NOMO-1 (cell line): ENCODE measurements at regions not wholly inside any gene's neighbourhood (a gene's known extent, or its start where the extent isn't known, plus 50 kb on each side); places are given as distances from the start of the nearest gene placed in this dataset.
"Not testable (repeated sequence)": the region's sequence is repeated elsewhere in the genome, so short reads cannot be mapped to it uniquely, and the experiment has no call there.

Experiments
- DNase-seq, 2 experiments: peaks; one replicate each; lab custom pipeline; 2025; ENCODE audit not compliant: unreplicated experiment in 2 of 2; lab: John Stamatoyannopoulos, UW

- DNase-seq: no peak
Observed at GRCh38 chr14:48229091-48229490, 553.7 kb upstream of the MDGA2 start.

GRCh38 chr14:48193893-48194292 is 518.5 kb upstream of the MDGA2 start:
- no peak for DNase-seq

GRCh38 chr14:48149624-48150023 is 474.2 kb upstream of the MDGA2 start:
- not testable (repeated sequence) for DNase-seq

- no peak for DNase-seq
Observed at GRCh38 chr14:48140804-48141203, 465.4 kb upstream of the MDGA2 start.

- no peak for DNase-seq
Observed at GRCh38 chr14:48129472-48129871, 454.1 kb upstream of the MDGA2 start.

- DNase-seq: no peak
Observed at GRCh38 chr14:48127674-48128073, 452.3 kb upstream of the MDGA2 start.

GRCh38 chr14:48125654-48126053 is 450.2 kb upstream of the MDGA2 start:
- DNase-seq: no peak

- DNase-seq: no peak
Observed at GRCh38 chr14:48113713-48114112, 438.3 kb upstream of the MDGA2 start.

- DNase-seq: no peak
Observed at GRCh38 chr14:48111151-48111550, 435.7 kb upstream of the MDGA2 start.

- no peak for DNase-seq
Observed at GRCh38 chr14:48107646-48108045, 432.2 kb upstream of the MDGA2 start.

- no peak for DNase-seq
Observed at GRCh38 chr14:48096897-48097296, 421.5 kb upstream of the MDGA2 start.

GRCh38 chr14:48086516-48086915 is 411.1 kb upstream of the MDGA2 start:
- no peak for DNase-seq

- no peak for DNase-seq
Observed at GRCh38 chr14:48075487-48075886, 400.1 kb upstream of the MDGA2 start.

GRCh38 chr14:48052973-48053372 is 377.6 kb upstream of the MDGA2 start:
- DNase-seq: no peak

GRCh38 chr14:48035836-48036235 is 360.4 kb upstream of the MDGA2 start:
- no peak for DNase-seq

- DNase-seq: no peak
Observed at GRCh38 chr14:48027115-48027514, 351.7 kb upstream of the MDGA2 start.

- peak in 1 of 2 experiments; percentile 0 for DNase-seq
Observed at GRCh38 chr14:48023881-48024280, 348.5 kb upstream of the MDGA2 start.

- DNase-seq: not testable (repeated sequence)
Observed at GRCh38 chr14:48011484-48011883, 336.1 kb upstream of the MDGA2 start.

GRCh38 chr14:48008646-48009045 is 333.2 kb upstream of the MDGA2 start:
- no peak for DNase-seq

GRCh38 chr14:48005986-48006385 is 330.6 kb upstream of the MDGA2 start:
- DNase-seq: no peak

- DNase-seq: no peak
Observed at GRCh38 chr14:47993883-47994282, 318.5 kb upstream of the MDGA2 start.

- no peak for DNase-seq
Observed at GRCh38 chr14:47988175-47988574, 312.8 kb upstream of the MDGA2 start.

GRCh38 chr14:47978871-47979270 is 303.5 kb upstream of the MDGA2 start:
- DNase-seq: no peak

GRCh38 chr14:47976139-47976538 is 300.7 kb upstream of the MDGA2 start:
- DNase-seq: no peak
